ENCODE measurements at regions not wholly inside any gene's neighbourhood (a gene's known extent, or its start where the extent isn't known, plus 50 kb on each side); places are given as distances from the start of the nearest gene placed in this dataset.

- no peak for DNase-seq (ENCODE audit: low spot score)
These were observed 84.1 kb upstream of the PLPP4 start for GRCh38 chr10:120372917-120373316.

DNA sequence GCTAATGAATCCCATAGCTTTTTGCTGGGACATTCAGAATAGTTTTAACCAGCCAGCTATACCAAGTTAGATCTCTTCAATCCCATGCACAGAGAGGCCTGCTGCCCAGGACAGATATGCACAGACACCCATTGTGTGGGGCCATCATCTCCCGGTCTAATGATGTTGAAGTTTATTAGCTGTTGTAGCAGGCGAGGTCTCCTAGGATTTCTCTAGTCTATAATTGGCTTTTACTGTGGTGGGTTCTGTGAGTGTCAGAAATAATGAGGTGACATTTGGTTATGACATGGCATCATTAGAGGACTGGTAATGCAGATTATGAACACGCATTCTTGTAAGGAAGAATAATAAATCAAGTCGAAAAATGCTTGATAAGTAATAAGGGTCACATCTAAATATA is 81.4 kb upstream of the PLPP4 start:
- no peak for DNase-seq (ENCODE audit: low spot score)

DNA sequence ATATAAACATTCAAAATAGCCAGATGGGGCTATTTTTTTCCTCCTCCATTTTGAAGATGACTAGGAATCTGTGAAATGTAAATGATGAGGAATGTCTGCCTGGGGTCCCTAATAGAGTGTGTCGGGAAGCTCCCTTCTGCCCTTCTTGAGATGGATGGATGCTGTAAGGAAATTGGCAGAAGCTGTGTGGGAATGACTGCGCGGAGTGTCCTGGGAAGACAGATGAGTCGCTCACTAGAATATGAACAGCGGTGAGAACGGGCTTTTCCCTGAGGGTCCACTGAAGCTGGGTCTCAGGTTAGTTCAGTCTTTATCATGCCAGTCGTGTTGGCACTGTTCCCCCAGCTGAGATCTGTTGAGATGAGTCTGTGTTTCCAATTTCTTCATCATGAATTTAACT is 75.1 kb upstream of the PLPP4 start:
- DNase-seq (ENCODE audit: low spot score): no peak

GRCh38 chr10:120382360-120382759 is 74.7 kb upstream of the PLPP4 start:
- no peak for DNase-seq (ENCODE audit: low spot score)

- DNase-seq (ENCODE audit: low spot score): no peak
These were observed 71.0 kb upstream of the PLPP4 start for GRCh38 chr10:120385992-120386391.

DNA sequence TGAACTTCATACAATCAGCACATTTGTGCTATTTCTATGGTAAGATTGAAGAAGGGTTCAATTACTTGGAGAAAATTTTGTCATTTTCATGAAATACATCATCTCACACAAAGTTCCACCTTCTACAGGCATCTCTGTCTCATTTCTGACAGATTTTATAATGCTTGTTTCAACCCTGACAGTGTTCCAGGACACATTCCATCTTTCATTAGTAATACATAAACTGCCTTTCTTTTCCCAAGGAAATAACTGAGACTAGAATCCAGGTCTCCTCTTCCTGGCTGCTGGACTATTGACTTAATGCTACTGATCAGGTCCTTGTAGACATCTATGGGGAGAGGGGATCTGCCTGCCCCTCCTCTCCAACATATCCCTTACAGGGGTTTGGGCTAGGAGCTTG is 70.1 kb upstream of the PLPP4 start:
- DNase-seq (ENCODE audit: low spot score): no peak

- no peak for DNase-seq (ENCODE audit: low spot score)
These were observed 69.7 kb upstream of the PLPP4 start for GRCh38 chr10:120387326-120387725.

- DNase-seq (ENCODE audit: low spot score): no peak
These were observed 64.8 kb upstream of the PLPP4 start for GRCh38 chr10:120392245-120392644.

DNA sequence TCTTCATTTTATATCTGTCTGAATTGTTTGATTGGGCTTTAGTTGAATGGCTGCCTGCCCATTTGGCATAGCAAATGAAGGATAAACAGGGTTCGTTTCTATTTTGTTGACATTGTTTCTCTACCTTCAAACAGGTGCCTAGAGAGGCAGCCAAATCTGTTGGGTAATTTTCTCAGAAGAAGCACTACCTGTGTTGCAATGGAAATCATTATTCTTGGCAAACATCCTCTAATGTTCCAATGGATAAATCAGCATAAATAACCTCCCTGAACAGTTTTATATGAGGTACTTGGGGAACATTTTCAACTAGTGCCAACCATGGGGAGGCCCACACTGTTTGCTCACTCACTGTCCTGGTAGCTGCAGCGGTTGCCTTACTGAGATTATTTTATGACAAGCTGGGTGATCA is 64.4 kb upstream of the PLPP4 start:
- no peak for DNase-seq (ENCODE audit: low spot score)

- DNase-seq (ENCODE audit: low spot score): no peak
These were observed 62.6 kb upstream of the PLPP4 start for GRCh38 chr10:120394446-120394845.

DNA sequence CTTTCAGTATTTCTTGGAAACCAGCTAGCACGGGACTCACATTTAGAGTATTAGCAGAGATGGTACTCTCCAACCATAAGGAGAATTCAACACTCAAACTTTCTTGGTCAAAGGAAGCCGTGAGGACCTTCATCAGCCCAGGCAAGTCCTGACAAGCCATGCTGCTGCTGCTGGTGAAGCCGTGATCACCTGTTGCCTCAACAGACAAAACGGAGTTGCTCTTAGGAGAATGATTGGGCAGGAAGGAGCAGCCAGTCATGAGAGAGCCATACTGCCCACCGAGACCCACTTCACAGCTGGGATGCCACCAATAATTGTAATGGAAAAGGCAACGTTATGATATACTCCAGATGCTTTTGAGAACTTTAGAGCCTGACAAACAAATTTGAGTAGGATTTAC is 60.8 kb upstream of the PLPP4 start:
- DNase-seq (ENCODE audit: low spot score): no peak

GRCh38 chr10:120398180-120398579 is 58.8 kb upstream of the PLPP4 start:
- DNase-seq (ENCODE audit: low spot score): no peak

- DNase-seq (ENCODE audit: low spot score): no peak
These were observed 56.4 kb upstream of the PLPP4 start for GRCh38 chr10:120400601-120401000.

GRCh38 chr10:120402147-120402766 is 54.8 kb upstream of the PLPP4 start:
- no peak for DNase-seq (ENCODE audit: low spot score)

- no peak for DNase-seq (ENCODE audit: low spot score)
These were observed 53.9 kb upstream of the PLPP4 start for GRCh38 chr10:120403109-120403508.

DNA sequence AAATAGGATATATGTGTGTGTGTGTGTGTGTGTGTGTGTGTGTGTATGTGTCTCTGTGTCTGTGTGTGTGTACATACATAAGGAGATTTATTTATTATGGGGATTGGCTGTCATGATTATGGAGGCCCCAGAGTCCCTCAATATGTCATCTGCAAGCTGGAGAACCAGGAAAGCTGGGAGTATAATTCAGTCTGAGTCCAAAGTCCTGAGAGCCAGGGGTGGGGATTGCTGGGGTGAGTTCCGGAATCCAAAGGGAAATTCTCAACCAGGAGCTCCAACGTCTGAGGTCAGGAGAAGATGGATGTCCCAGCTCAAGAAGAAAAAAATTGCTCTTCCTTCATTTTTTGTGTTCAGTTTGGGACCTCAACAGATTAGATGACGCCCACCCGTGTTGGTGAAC is 50.7 kb upstream of the PLPP4 start:
- no peak for DNase-seq (ENCODE audit: low spot score)

Data from CD4-positive, alpha-beta T cell treated with Interleukin-6 at 100 ng/mL for 8 hours (primary cell).